NCI-H1092 (cell line): ENCODE measurements at regions not wholly inside any gene's neighbourhood (a gene's known extent, or its start where the extent isn't known, plus 50 kb on each side); places are given as distances from the start of the nearest gene placed in this dataset.
"Not testable (repeated sequence)": the region's sequence is repeated elsewhere in the genome, so short reads cannot be mapped to it uniquely, and the experiment has no call there.

Source experiments
- DNase-seq: peaks from one replicate; lab custom pipeline; 2025; lab: John Stamatoyannopoulos, UW

GRCh38 chr17:71440513-71440912 lies 680.3 kb upstream of the SOX9 start:
- no peak for DNase-seq

GRCh38 chr17:71441098-71441497 lies 679.7 kb upstream of the SOX9 start:
- DNase-seq, result no peak

GRCh38 chr17:71444078-71444477 lies 676.7 kb upstream of the SOX9 start:
- DNase-seq, result no peak

GRCh38 chr17:71446645-71447437 lies 674.0 kb upstream of the SOX9 start:
- DNase-seq, result no peak

- DNase-seq, result no peak
These were observed 673.2 kb upstream of the SOX9 start for GRCh38 chr17:71447644-71448043.

- DNase-seq, result not testable (repeated sequence)
These were observed 670.2 kb upstream of the SOX9 start for GRCh38 chr17:71450657-71451056.

GRCh38 chr17:71453876-71454422 lies 666.9 kb upstream of the SOX9 start:
- no peak for DNase-seq

GRCh38 chr17:71455219-71455618 lies 665.6 kb upstream of the SOX9 start:
- no peak for DNase-seq

GRCh38 chr17:71458322-71458721 lies 662.5 kb upstream of the SOX9 start:
- no peak for DNase-seq

- no peak for DNase-seq
These were observed 659.9 kb upstream of the SOX9 start for GRCh38 chr17:71460943-71461342.

- DNase-seq, result no peak
These were observed 659.2 kb upstream of the SOX9 start for GRCh38 chr17:71461498-71462169.

GRCh38 chr17:71464241-71464640 lies 656.6 kb upstream of the SOX9 start:
- DNase-seq, result no peak

GRCh38 chr17:71464751-71465150 lies 656.1 kb upstream of the SOX9 start:
- DNase-seq, result no peak

- no peak for DNase-seq
These were observed 653.1 kb upstream of the SOX9 start for GRCh38 chr17:71467719-71468118.

GRCh38 chr17:71470062-71470461 lies 650.8 kb upstream of the SOX9 start:
- no peak for DNase-seq

- DNase-seq, result peak; percentile 35
These were observed 647.7 kb upstream of the SOX9 start for GRCh38 chr17:71472809-71473789.

- no peak for DNase-seq
These were observed 643.5 kb upstream of the SOX9 start for GRCh38 chr17:71477356-71477755.

- no peak for DNase-seq
These were observed 640.7 kb upstream of the SOX9 start for GRCh38 chr17:71480099-71480498.

GRCh38 chr17:71482625-71483024 lies 638.2 kb upstream of the SOX9 start:
- no peak for DNase-seq

GRCh38 chr17:71484546-71484945 lies 636.3 kb upstream of the SOX9 start:
- DNase-seq, result no peak

GRCh38 chr17:71485426-71485825 lies 635.4 kb upstream of the SOX9 start:
- DNase-seq, result no peak

GRCh38 chr17:71486261-71486660 lies 634.6 kb upstream of the SOX9 start:
- no peak for DNase-seq
